ENCODE measurements at regions not wholly inside any gene's neighbourhood (a gene's known extent, or its start where the extent isn't known, plus 50 kb on each side); places are given as distances from the start of the nearest gene placed in this dataset.

DNA sequence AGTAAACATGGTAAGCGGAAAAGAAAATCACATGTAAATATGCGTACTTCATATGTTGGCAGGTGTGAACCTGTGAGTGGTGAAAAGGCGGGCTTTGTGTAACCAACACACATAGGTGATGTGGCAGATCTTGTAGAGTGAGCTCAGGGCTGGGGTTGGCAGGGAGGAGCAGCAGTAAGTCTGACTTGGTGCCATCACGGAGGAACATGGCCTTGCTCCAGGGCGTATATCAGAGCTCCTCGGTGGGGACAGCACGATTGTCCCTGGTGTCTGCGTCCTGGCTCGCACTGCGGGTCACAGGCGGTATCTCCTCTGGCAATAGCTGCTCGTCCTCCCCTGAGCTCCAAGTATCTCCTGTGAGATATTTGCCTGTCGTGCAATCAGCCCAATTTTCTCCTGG, 733.6 kb downstream of the TRIML1 start:
- no peak for DNase-seq

DNA sequence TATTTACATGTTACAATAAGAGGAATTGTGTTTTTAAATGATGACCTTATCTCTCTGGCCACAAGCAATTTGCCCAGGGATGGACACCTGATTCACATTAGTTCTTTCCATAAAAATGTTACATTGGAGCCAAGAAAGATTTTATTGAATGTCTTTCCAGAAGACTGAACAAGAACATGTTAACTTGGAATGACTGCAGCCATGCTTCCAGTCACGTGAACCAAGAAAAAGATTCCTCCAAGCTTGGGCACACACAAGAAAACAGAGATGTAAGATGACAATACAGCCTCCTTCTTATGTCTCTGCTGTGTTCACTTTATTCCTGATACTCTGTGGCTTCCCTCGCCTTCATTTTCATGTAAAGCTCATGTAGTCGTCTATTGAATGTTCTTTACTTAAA, 737.6 kb downstream of the TRIML1 start:
- no peak for DNase-seq

DNA sequence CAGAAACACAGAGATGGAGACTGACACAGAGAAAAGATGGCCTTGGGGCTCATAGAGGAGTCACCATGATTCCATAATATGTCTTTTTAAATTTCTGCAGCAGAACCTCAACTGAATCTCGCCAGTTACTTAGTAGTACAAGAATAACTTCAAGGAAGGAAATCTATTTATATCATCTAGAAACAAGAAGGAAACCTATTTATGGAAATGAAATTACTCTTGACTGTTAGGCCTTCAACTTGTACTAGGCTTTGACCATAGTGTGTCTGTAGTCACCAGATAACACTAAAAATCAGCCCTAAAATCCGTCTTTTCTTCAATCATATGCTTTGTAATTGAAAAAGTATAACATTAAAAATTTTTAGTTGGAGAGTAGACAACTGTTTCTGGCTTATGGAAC, 740.4 kb downstream of the TRIML1 start:
- DNase-seq = no peak

DNA sequence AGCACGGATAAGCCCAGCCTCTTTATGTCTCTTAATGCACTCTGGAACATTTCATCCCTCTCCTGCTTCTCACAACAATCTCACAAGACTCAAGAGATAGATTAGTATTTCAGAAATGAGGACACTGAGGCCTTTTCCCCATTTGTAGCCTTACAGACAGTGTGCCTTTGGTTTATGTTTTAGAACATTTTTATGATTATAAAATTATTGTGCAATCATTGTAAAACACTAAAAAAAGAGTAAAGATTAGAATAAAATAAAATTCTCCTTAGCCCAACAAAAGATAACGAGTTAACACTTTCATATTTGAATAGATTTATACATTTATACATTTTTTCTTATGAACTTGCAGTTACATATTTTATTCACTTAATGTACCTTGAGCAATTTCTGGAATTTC, 748.7 kb downstream of the TRIML1 start:
- DNase-seq = no peak

DNA sequence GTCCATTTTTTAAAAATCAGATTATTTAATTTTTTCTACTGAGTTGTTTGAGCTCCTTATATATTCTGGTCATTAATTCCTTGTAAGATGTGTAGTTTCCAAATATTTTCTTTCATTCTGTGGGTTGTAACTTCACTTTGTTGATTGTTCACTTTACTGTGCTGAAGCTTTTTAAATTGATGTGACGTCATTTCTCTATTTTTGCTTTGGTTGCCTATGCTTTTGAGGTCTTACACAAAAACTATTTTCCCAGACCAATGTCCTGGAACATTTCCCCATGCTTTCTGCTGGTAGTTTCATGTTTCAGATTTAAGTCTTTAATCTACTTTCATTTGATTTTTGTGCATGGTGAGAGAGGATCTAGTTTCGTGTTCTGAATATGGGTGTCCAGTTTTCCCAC, 753.6 kb downstream of the TRIML1 start:
- no peak for DNase-seq

DNA sequence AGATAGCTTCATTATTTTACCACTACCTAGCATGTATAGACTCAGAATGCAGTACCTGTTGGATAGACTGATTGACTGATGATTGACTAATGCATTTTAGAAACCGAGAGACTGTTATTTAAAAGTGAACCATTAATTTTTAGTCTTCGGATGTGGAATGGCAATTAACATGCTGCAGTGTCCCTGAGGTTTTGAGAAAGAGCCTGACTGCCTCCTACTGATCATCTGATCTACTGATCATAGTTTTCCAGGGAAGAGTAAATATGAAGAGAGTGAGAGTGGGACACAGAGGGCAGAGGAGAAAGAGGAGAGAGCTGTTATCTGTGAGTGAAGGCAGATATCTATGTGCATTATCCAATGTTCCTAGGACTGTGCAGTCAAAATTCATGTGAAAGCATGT, 764.7 kb downstream of the TRIML1 start:
- DNase-seq = no peak

- DNase-seq = no peak
These were observed 765.4 kb downstream of the TRIML1 start for GRCh38 chr4:188904617-188905016.

DNA sequence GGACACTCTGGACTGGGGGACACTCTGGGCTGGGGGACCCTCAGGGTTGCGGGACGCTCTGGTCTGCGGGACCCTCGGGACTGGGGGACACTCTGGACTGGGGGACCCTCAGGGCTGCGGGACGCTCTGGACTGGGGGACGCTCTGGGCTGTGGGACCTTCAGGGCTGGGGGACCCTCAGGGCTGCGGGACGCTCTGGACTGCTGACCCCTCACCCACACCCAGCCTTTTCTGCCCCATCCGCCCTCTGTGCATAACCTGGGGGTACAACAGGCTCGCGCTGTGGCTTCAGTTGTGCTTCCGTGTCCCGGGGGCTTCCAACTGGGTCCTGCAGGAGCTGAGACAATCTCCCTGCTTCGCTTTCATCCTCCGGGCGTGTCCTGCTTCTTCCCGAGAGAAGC, 766.0 kb downstream of the TRIML1 start:
- DNase-seq = no peak

GRCh38 chr4:188911199-188911598, 772.0 kb downstream of the TRIML1 start:
- no peak for DNase-seq

GRCh38 chr4:188911707-188912106, 772.5 kb downstream of the TRIML1 start:
- no peak for DNase-seq

DNA sequence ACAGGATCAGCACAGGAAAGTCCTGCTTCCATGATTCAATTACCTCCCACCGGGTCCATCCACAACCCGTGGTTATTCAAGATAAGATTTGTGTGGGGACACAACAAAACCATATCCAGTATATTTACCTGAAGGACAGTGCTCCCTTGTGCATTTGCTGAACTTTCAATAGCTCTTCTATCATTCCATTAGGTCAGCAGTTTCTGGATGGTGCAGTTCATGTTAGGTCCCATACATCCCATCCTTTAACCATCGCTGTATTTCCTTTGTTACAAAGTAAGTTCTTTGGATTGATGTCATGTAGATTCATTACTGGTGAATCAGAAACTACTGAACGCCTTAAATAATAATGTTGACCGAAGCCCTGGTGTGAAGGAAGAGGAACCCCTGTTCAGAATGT, 775.9 kb downstream of the TRIML1 start:
- DNase-seq = no peak

- DNase-seq = no peak
These were observed 779.5 kb downstream of the TRIML1 start for GRCh38 chr4:188918787-188919186.

- DNase-seq = no peak
These were observed 791.6 kb downstream of the TRIML1 start for GRCh38 chr4:188930822-188931221.

- no peak for DNase-seq
These were observed 795.2 kb downstream of the TRIML1 start for GRCh38 chr4:188934320-188934962.

GRCh38 chr4:188941524-188942119, 802.4 kb downstream of the TRIML1 start:
- no peak for DNase-seq

GRCh38 chr4:188942606-188943005, 803.4 kb downstream of the TRIML1 start:
- no peak for DNase-seq

- DNase-seq = no peak
These were observed 810.4 kb downstream of the TRIML1 start for GRCh38 chr4:188949596-188949995.

DNA sequence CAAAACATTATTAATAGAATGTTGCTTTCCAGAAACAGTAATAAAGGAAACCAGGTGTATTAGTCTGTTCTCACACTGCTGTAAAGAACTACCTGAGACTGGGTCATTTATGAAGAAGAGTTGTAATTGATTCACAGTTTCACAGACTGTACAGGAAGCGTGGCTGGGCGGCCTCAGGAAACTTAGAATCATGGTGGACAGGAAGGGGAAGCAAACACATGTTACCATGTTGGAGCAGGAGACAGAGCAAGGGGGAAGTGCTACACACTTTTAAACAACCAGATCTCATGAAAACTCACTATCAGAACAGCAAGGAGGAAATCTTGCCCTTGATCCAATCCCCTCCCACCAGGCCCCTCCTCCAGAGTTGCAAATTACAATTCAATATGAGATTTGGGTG, 815.8 kb downstream of the TRIML1 start:
- DNase-seq = no peak

DNA sequence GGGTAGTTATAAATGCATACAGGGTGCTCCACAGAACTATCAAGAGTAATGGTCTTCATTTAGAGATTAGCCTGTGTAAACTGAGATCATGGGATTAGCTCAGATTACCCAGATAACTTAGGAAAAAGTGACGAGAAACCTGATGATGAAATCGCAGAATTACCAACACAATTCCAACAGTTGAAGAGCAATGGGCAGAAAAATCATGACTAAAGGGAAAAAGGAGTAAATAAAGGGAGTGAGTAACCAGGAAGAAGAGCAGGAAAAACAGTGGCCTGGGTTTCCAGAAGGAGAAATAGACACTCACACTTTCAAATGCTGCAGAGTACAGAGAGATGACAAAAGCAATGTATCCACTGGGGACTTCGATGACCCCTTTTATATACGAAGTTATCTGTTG, 817.3 kb downstream of the TRIML1 start:
- DNase-seq = no peak

GRCh38 chr4:188958346-188958745, 819.1 kb downstream of the TRIML1 start:
- DNase-seq = no peak

DNA sequence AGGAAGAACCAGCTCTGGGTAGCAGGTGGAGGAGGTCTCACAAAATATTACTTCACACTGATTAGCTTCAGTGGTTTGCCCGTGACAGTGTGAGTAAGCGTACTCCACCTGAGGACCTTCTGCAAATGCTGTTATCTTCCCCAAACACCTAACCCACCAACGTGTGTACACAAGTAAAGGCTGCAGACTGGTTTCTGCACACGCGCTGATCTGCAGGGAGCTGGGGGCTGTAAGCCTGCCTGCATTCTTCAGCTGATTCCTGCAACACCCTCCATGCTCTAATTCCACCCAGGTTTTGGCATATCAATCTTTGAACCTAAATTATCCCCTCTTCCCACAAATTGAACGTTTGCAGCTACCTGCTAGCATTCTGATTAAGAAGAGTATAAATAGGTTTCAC, 820.2 kb downstream of the TRIML1 start:
- DNase-seq = no peak

DNA sequence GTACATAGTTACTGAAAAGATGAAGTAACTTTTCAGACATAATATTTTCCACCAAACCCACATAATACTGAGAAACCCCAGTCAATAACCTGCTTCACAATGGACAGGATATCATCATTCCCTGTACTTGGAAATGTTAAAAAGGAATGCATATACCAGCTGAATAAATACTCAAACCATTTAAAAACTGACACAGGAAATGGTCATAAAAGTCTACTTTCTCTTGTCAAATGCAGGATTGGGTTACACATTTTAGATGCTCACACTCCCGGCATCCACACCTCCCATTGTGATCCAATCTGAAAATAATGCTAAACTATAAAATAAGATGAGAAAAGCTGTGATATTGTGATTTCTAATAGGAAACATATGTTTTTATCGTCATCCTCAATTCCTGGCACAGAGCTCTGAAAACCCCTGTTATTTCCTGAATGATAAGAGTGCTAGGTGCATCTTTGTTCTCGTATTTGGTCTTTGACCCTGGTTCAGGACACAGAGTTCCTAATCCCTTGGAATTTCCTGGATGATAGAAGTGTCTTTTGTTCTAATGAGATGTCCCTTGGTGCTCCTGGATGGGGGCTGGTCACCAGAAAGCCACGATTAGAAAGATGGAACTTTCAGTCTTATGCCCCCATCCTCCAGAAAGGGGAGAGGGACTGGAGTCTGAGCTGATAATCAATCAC, 821.3 kb downstream of the TRIML1 start:
- no peak for DNase-seq

DNA sequence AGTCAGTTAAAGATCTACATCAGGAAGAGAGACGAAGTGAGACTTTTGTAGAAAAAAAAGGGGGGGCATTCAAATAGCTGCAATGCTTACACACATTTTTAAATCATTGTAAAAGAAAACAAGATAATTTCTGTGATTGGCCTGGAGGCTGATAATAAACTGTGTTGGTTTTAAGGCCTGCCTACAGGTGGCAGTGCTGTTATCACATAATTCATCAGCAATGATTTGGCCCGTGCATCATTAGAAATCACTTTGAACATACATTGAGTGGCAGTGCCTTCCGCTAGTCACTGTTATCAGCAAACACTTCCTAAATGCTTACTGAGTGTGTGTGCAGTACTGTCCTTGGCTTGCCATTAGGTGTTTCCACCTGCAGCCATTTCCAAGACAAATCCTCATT, 831.9 kb downstream of the TRIML1 start:
- no peak for DNase-seq

DNA sequence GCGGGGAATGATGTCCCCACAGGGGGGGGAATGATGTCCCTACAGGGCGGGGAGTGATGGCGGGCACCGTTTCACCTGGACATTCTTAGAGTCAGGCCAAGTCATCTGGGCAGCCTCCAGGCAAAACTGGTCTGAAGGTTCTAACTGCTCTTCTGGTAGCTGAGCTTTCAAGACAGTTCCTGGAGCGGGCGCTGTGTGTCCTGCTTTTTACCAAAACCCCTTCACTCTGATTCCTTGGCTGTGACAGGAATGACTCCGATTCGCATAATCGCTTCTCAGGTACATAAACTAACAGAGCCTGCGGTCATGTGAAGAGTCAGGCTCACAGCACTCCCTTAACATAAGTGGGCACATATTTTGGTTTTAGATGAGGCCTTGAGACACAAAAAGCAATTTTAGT, 836.0 kb downstream of the TRIML1 start:
- no peak for DNase-seq

GRCh38 chr4:188976644-188977115, 837.4 kb downstream of the TRIML1 start:
- no peak for DNase-seq
